ENCODE measurements at regions not wholly inside any gene's neighbourhood (a gene's known extent, or its start where the extent isn't known, plus 50 kb on each side); places are given as distances from the start of the nearest gene placed in this dataset.

GRCh38 chr15:46714950-46715349 is 1002.4 kb upstream of the SEMA6D start:
- Mint-ChIP-seq H3K9me3 (ENCODE audit: unreplicated experiment) (no peaks in the 10 kb centered on the region), H3K36me3 (ENCODE audit: low read depth, unreplicated experiment) (no peaks in the 10 kb centered on the region), H3K27me3 (ENCODE audit: low read depth, unreplicated experiment) (no peaks in the 10 kb centered on the region), H3K4me1 (ENCODE audit: low read depth, unreplicated experiment) (no peaks in the 10 kb centered on the region), H3K27ac (ENCODE audit: unreplicated experiment) (no peak overlapping the region), H3K4me3 (ENCODE audit: unreplicated experiment) (no peak overlapping the region)
- H3K79me2 ChIP-seq (ENCODE audit: insufficient read depth, low read length), result no peaks in the 10 kb centered on the region
- H3K4me1 ChIP-seq (ENCODE audit: insufficient read depth, low read length), result no peaks in the 10 kb centered on the region
- H2AFZ ChIP-seq (ENCODE audit: low read depth, low read length), result no peak overlapping the region
- no peaks in the 10 kb centered on the region for H3K36me3 ChIP-seq (ENCODE audit: insufficient read depth, low read length)
- no peak overlapping the region for H3K9ac ChIP-seq (ENCODE audit: low read length)
- H3K9me3 ChIP-seq (ENCODE audit: insufficient read depth, low read depth, low read length), result no peaks in the 10 kb centered on the region
- H3K4me3 ChIP-seq (ENCODE audit: insufficient read depth, low read depth, low read length), result no peak overlapping the region
- no peaks in the 10 kb centered on the region for H4K20me1 ChIP-seq (ENCODE audit: insufficient read depth, low read length)
- no peak overlapping the region for H3K4me2 ChIP-seq (ENCODE audit: low read length)
- TF ChIP-seq CTCF (IDR thresholded peaks at IDR 0.05; ENCODE audit: insufficient read depth, low read depth, low read length) (no peak), EZH2 (IDR thresholded peaks at IDR 0.05; ENCODE audit: insufficient read depth, low read length) (no peak)
- H3K27me3 ChIP-seq (ENCODE audit: insufficient read depth, low read length), result no peaks in the 10 kb centered on the region
- DNase-seq (ENCODE audit: low read depth) (no peak), FAIRE-seq (no peak)
- no peak overlapping the region for H3K27ac ChIP-seq (ENCODE audit: low read depth, low read length)

GRCh38 chr15:46723308-46723707 is 994.0 kb upstream of the SEMA6D start:
- H2AFZ ChIP-seq (ENCODE audit: low read depth, low read length), result no peak overlapping the region
- no peaks in the 10 kb centered on the region for H3K4me1 Mint-ChIP-seq (ENCODE audit: low read depth, unreplicated experiment)
- no peak overlapping the region for H3K27ac Mint-ChIP-seq (ENCODE audit: unreplicated experiment)
- TF ChIP-seq EZH2 (IDR thresholded peaks at IDR 0.05; ENCODE audit: insufficient read depth, low read length), result no peak
- H3K4me3 Mint-ChIP-seq (ENCODE audit: unreplicated experiment), result no peak overlapping the region
- no peaks in the 10 kb centered on the region for H3K79me2 ChIP-seq (ENCODE audit: insufficient read depth, low read length)
- no peak for DNase-seq (ENCODE audit: low read depth)
- H3K9ac ChIP-seq (ENCODE audit: low read length), result no peak overlapping the region
- H3K36me3 ChIP-seq (ENCODE audit: insufficient read depth, low read length), result no peaks in the 10 kb centered on the region
- H3K27me3 ChIP-seq (ENCODE audit: insufficient read depth, low read length), result no peaks in the 10 kb centered on the region
- no peaks in the 10 kb centered on the region for H4K20me1 ChIP-seq (ENCODE audit: insufficient read depth, low read length)
- FAIRE-seq, result no peak
- H3K27ac ChIP-seq (ENCODE audit: low read depth, low read length), result no peak overlapping the region
- no peaks in the 10 kb centered on the region for H3K9me3 Mint-ChIP-seq (ENCODE audit: unreplicated experiment)
- no peak overlapping the region for H3K4me2 ChIP-seq (ENCODE audit: low read length)
- H3K9me3 ChIP-seq (ENCODE audit: insufficient read depth, low read depth, low read length), result peaks cover 7% of the 10 kb centered on the region
- no peaks in the 10 kb centered on the region for H3K27me3 Mint-ChIP-seq (ENCODE audit: low read depth, unreplicated experiment)
- H3K36me3 Mint-ChIP-seq (ENCODE audit: low read depth, unreplicated experiment), result no peaks in the 10 kb centered on the region
- H3K4me1 ChIP-seq (ENCODE audit: insufficient read depth, low read length), result no peaks in the 10 kb centered on the region
- no peak overlapping the region for H3K4me3 ChIP-seq (ENCODE audit: insufficient read depth, low read depth, low read length)

- FAIRE-seq (no peak), DNase-seq (ENCODE audit: low read depth) (no peak)
- Histone ChIP-seq H3K4me2 (ENCODE audit: low read length) (no peak overlapping the region), H3K4me3 (ENCODE audit: insufficient read depth, low read depth, low read length) (no peak overlapping the region), H3K9me3 (ENCODE audit: insufficient read depth, low read depth, low read length) (peaks cover 9% of the 10 kb centered on the region), H3K27me3 (ENCODE audit: insufficient read depth, low read length) (no peaks in the 10 kb centered on the region), H3K9ac (ENCODE audit: low read length) (no peak overlapping the region), H3K27ac (ENCODE audit: low read depth, low read length) (no peak overlapping the region), H2AFZ (ENCODE audit: low read depth, low read length) (no peak overlapping the region), H3K36me3 (ENCODE audit: insufficient read depth, low read length) (no peaks in the 10 kb centered on the region), H3K79me2 (ENCODE audit: insufficient read depth, low read length) (no peaks in the 10 kb centered on the region), H3K4me1 (ENCODE audit: insufficient read depth, low read length) (no peaks in the 10 kb centered on the region), H4K20me1 (ENCODE audit: insufficient read depth, low read length) (no peaks in the 10 kb centered on the region)
- H3K9me3 Mint-ChIP-seq (ENCODE audit: unreplicated experiment), result peaks cover 5% of the 10 kb centered on the region
- no peak overlapping the region for H3K27ac Mint-ChIP-seq (ENCODE audit: unreplicated experiment)
- no peaks in the 10 kb centered on the region for H3K27me3 Mint-ChIP-seq (ENCODE audit: low read depth, unreplicated experiment)
- H3K36me3 Mint-ChIP-seq (ENCODE audit: low read depth, unreplicated experiment), result no peaks in the 10 kb centered on the region
- H3K4me3 Mint-ChIP-seq (ENCODE audit: unreplicated experiment), result no peak overlapping the region
- TF ChIP-seq CTCF (IDR thresholded peaks at IDR 0.05; ENCODE audit: insufficient read depth, low read depth, low read length), result no peak
- TF ChIP-seq EZH2 (IDR thresholded peaks at IDR 0.05; ENCODE audit: insufficient read depth, low read length), result no peak
- H3K4me1 Mint-ChIP-seq (ENCODE audit: low read depth, unreplicated experiment), result no peaks in the 10 kb centered on the region
Measured at GRCh38 chr15:46732060-46732459, 985.2 kb upstream of the SEMA6D start.

Measured in astrocyte (in vitro differentiated cells and primary cell).